Heart right ventricle (tissue), 16 donors: ENCODE measurements at regions not wholly inside any gene's neighbourhood (a gene's known extent, or its start where the extent isn't known, plus 50 kb on each side); places are given as distances from the start of the nearest gene placed in this dataset.

Experiments used
- ATAC-seq, 8 donors: fragments of 200-7000 bp; cut with Tn5 transposase; one replicate each; pipeline ENCODE4 v1.9.1; 2020; ENCODE audit warnings: mild to moderate bottlenecking in 8 of 8, moderate library complexity in 8 of 8, moderate number of reproducible peaks in 1 of 8
- DNase-seq, 2 donors: peaks; one replicate each; pipeline ENCODE4 v3.0.0-alpha.2; 2020
- H3K27ac ChIP-seq, 10 donors: fragments of 200-600 bp; sonication (generic) in 2 of 10; one replicate each; pipeline versions ENCODE4 v1.5.0 to v1.8.0; 2020 to 2022; ENCODE audit warnings: mild to moderate bottlenecking in 3 of 10
- H3K27me3 ChIP-seq, 7 donors: fragments of 200-600 bp; one replicate each; pipeline ENCODE4 v1.8.0; 2021 to 2022; ENCODE audit warnings: mild to moderate bottlenecking in 2 of 7
- H3K36me3 ChIP-seq, 9 donors: fragments of 200-600 bp; sonication (generic) in 1 of 9; one replicate each; pipeline versions ENCODE4 v1.5.0 to v1.8.0; 2020 to 2022; ENCODE audit warnings: mild to moderate bottlenecking in 2 of 9
- H3K4me1 ChIP-seq, 9 donors: fragments of 200-600 bp; sonication (generic) in 1 of 9; one replicate each; pipeline versions ENCODE4 v1.5.0 to v1.8.0; 2020 to 2022; ENCODE audit warnings: mild to moderate bottlenecking in 4 of 9
- H3K4me3 ChIP-seq, 10 donors: fragments of 200-600 bp; sonication (generic) in 2 of 10; one replicate each; pipeline versions ENCODE4 v1.5.0 to v1.8.0; 2020 to 2022; ENCODE audit warnings: mild to moderate bottlenecking in 7 of 10, moderate library complexity in 2 of 10
- H3K9me3 ChIP-seq, 11 donors: fragments of 200-600 bp in 10 of 11; sonication (generic) in 2 of 11; one replicate each; pipeline versions ENCODE4 v1.5.0 to v1.8.0; 2013 to 2022; ENCODE audit warnings: mild to moderate bottlenecking in 2 of 11, control low read depth in 1 of 11, moderate library complexity in 1 of 11
- CTCF ChIP-seq, 9 donors: fragments of 200-600 bp; sonication (generic) in 2 of 9; IDR thresholded peaks; one replicate each; pipeline versions ENCODE4 v1.5.0 to v1.8.0; 2021 to 2022; ENCODE audit warnings: antibody characterized with exemption in 9 of 9, mild to moderate bottlenecking in 5 of 9, moderate library complexity in 1 of 9
- WGBS, 2 donors: extraction: QIAGEN DNeasy Blood & Tissue Kit; methylation state at CpG; one replicate each; pipeline ENCODE4 v1.1.7; 2013; ENCODE audit warnings: inconsistent platforms in 1 of 2; 5-methylcytosine and 5-hydroxymethylcytosine counted together
- intact Hi-C, 10 donors: fragments of 100-400 bp; cut with DNase I; formaldehyde crosslinking; loops; one replicate each; pipeline versions ENCODE4 v1.11.1 to v1.14.2; 2022
- donor health status: Arrhythmogenic right ventricular cardiomyopathy.
- donor health status: ischemic (EF 13 %, LVEDD 7.1; RV severe dilation, severe dysfunction).
- donor health status: healthy with polysubstance abuse.
- donor health status: DM: no; HTN: yes; CAD: no.
- donor health status: DM: no; HTN: no; CAD: no.
- donor health status: ischemic (EF 25% LVEDD 6.9; RV normal size, moderate dysfunction).
- donor health status: ischemic (EF 25% LVEDD 5.7; RV mildly dilated, moderate dysfunction).
- donor health status: healthy.
- donor health status: DM: yes; HTN: yes; CAD: no.
- donor health status: Ischemic cardiomyopathy.
- donor health status: ischemic (EF 35%, LVEDD 5.7; RV mildly dilated, moderate dysfunction).
- donor health status: nonischemic (EF 11% LVEDD 7.7; RV severe dilation, severe dysfunction).
- donor health status: DM: yes; HTN: yes; CAD: no.
- donor health status: PGD.
- donor health status: ischemic (EF 29% LVEDD 5.4; RV normal size, mild dysfunction).
- donor health status: nonischemic (EF 23%, LVEDD 6.1; RV moderate dilation, normal function).

DNA sequence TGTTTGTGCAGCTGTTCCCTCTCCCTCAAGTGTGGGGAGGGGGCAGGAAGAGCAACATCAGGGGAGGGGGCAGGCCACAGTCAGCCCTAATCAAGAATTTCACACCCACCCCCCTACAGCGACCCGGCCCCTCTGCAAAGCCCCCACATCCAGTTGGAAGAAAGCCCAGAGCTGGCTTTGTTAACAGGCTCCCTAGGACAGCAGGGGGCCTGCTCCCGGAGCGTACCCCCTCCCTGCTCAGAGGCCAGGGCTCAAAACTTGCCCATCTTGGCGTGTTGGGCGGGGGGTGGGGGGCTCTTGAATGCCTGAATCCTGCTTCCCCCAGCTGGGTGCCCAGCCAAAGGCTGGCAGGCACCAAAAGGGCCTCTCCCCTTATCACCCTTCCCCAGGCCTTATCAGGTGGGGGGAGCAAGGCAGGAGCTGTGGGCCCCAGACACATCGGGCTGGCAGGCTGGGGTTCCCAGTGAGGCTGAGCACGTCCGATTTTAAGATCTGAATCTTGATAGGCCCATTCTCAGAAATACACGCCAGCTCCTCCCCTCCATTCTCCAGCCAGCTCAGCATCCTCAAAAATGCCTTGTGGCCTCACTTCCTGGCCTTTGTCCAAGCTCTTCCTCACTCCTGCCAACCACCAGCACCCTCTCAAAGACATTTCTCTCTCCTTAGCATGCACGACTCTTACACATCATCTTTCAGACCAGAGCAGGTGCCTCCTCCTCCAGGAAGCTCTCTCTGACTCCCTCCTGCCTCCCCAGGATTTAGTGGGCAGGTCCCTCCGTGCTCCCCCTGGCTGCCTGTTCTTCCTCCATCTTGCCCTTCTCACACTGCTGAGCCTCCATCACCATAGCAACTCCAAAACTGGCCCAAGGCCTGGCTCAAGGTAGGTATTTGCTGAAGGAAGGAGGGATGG lies 384.8 kb downstream of the MN1 start:
- no peak for ATAC-seq
- H3K4me1 ChIP-seq = peaks cover 14 to 31% (median 18%) of the 10 kb centered on the region in 9 donors
- H3K36me3 ChIP-seq = no peaks in the 10 kb centered on the region
- H3K27ac ChIP-seq = no peak overlapping the region
- intact Hi-C loops = no loop called here
- no peak for DNase-seq
- H3K27me3 ChIP-seq = peaks cover 0 to 46% (median 26%) of the 10 kb centered on the region in 7 donors
- WGBS, 2 donors = 14 to 19% methylated on average over 12 of the region's 12 CpGs
- no peaks in the 10 kb centered on the region for H3K9me3 ChIP-seq
- no peak for TF ChIP-seq CTCF (IDR thresholded peaks at IDR 0.05)
- H3K4me3 ChIP-seq = no peak overlapping the region

DNA sequence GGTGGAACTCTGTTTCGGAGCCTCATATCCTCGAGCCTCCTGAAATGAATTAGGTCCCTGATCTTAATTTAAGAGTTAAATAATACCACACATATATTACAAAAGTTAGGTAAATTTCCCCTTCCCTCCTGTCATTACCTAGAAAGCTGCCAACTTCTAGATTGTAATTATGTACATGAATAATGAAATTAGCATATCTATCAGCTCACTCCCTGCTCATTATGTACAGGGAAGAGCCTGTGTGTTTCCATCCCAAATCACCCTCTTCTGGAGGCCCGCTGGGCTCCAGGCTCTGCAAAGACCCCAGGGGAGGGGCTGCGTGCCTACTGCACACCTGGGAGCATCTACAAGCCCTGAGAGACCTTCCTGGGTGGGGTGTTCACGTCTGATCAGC lies 384.1 kb downstream of the MN1 start:
- ATAC-seq = no peak
- H3K4me3 ChIP-seq = no peak overlapping the region
- no peak for TF ChIP-seq CTCF (IDR thresholded peaks at IDR 0.05)
- DNase-seq = no peak
- no peak overlapping the region for H3K27ac ChIP-seq
- no peaks in the 10 kb centered on the region for H3K36me3 ChIP-seq
- peaks cover 0 to 40% (median 24%) of the 10 kb centered on the region in 7 donors for H3K27me3 ChIP-seq
- peaks cover 0 to 3% (median 0%) of the 10 kb centered on the region in 11 donors for H3K9me3 ChIP-seq
- 69 to 85% methylated on average over 5 of the region's 5 CpGs for WGBS, 2 donors
- intact Hi-C loops = no loop called here
- H3K4me1 ChIP-seq = peaks cover 14 to 31% (median 18%) of the 10 kb centered on the region in 9 donors

GRCh38 chr22:27418261-27418660 lies 383.3 kb downstream of the MN1 start:
- intact Hi-C loops = no loop called here
- H3K36me3 ChIP-seq = no peaks in the 10 kb centered on the region
- no peak for DNase-seq

GRCh38 chr22:27419473-27419872 lies 382.1 kb downstream of the MN1 start:
- intact Hi-C loops = no loop called here
- H3K4me1 ChIP-seq = peaks cover 14 to 31% (median 18%) of the 10 kb centered on the region in 9 donors
- H3K9me3 ChIP-seq = peaks cover 0 to 4% (median 0%) of the 10 kb centered on the region in 11 donors
- H3K36me3 ChIP-seq = no peaks in the 10 kb centered on the region
- peaks cover 0 to 22% (median 12%) of the 10 kb centered on the region in 7 donors for H3K27me3 ChIP-seq
- no peak overlapping the region for H3K4me3 ChIP-seq
- 69 to 73% methylated on average over 7 of the region's 7 CpGs for WGBS, 2 donors
- DNase-seq = no peak
- TF ChIP-seq CTCF (IDR thresholded peaks at IDR 0.05) = no peak
- ATAC-seq = no peak
- H3K27ac ChIP-seq = peak overlapping the region in 2 of 10 donors; percentile 80 to 83

More at GRCh38 chr22:27418261-27418660, 383.3 kb downstream of the MN1 start:
- Histone ChIP-seq H3K9me3 (peaks cover 0 to 4% (median 0%) of the 10 kb centered on the region in 11 donors), H3K27ac (no peak overlapping the region), H3K27me3 (peaks cover 0 to 31% (median 18%) of the 10 kb centered on the region in 7 donors), H3K4me3 (no peak overlapping the region), H3K4me1 (peaks cover 14 to 31% (median 18%) of the 10 kb centered on the region in 9 donors)
- 78% methylated on average over 7 of the region's 7 CpGs for WGBS, 2 donors
- no peak for TF ChIP-seq CTCF (IDR thresholded peaks at IDR 0.05)
- no peak for ATAC-seq
